Dedifferentiated amniotic fluid mesenchymal stem cell (primary cell): ENCODE measurements at regions not wholly inside any gene's neighbourhood (a gene's known extent, or its start where the extent isn't known, plus 50 kb on each side); places are given as distances from the start of the nearest gene placed in this dataset.

ENCODE experiments used
- DNase-seq: peaks from one replicate; pipeline ENCODE4 v3.0.0-alpha.2; 2016; ENCODE audit errors: extremely low spot score

GRCh38 chr6:18961566-18961965 is 574.4 kb downstream of the RNF144B start:
- no peak for DNase-seq

- DNase-seq: no peak
These were observed 575.3 kb downstream of the RNF144B start for GRCh38 chr6:18962361-18962905.

GRCh38 chr6:18963439-18963838 is 576.3 kb downstream of the RNF144B start:
- DNase-seq: no peak

- DNase-seq: no peak
These were observed 586.1 kb downstream of the RNF144B start for GRCh38 chr6:18973251-18973650.

DNA sequence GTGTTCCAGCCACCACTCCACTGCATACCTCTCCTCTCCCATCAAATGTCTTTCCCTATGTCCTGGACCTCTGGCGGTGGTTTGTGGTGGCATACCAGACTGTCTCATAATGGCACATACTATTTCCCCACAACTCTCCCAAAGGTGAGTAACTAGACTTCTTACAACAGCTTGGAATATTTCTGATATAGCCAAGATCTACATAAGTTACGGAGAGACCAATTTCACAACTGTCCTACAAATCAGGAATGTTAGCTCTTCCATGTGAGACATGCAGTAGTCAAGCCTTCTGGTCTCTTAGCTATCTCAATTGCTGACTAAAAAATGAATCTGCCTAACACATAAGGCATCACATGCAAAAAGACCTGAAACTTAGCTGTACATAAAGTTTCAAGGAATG is 588.9 kb downstream of the RNF144B start:
- no peak for DNase-seq

DNA sequence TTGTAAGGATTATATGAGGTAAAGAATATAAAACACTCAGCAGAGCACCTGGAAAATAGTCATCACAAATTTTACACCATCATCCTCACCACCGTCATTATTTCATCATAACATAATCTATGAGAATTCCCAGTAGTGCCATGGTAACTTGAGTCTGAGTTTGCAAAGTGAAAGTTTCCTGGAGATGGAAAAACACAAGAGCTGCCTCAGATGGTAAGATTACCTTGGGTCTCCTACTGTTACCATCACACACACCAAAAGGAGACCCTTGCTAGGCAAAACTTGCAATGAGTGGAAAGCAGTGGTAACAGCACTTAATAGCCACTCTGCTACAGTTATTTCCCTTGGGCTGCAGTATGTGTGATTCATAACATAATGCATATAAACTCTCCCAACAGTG is 589.8 kb downstream of the RNF144B start:
- DNase-seq: no peak

GRCh38 chr6:18978337-18979128 is 591.4 kb downstream of the RNF144B start:
- DNase-seq: peak; percentile 41

GRCh38 chr6:18985061-18985460 is 597.9 kb downstream of the RNF144B start:
- no peak for DNase-seq

GRCh38 chr6:18985996-18986395 is 598.8 kb downstream of the RNF144B start:
- DNase-seq: no peak

DNA sequence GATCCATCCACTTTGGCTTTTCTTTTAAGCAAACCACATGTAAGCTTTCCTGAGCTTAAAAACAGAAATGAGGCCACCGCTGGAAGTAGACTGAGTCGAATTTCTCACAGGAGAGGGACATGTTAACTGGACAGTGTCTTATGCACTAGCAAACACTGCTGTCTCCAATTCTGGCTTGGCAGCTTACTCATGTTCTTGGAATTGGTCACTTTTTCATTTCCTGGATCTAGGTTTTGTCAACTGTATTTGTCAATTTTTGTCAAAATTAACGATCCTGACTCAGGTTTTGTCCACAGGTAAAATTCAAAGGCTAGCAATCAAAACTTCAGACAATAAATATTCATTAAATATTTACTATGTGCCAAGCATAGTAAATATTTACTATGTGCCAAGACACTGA is 601.5 kb downstream of the RNF144B start:
- DNase-seq: no peak

DNA sequence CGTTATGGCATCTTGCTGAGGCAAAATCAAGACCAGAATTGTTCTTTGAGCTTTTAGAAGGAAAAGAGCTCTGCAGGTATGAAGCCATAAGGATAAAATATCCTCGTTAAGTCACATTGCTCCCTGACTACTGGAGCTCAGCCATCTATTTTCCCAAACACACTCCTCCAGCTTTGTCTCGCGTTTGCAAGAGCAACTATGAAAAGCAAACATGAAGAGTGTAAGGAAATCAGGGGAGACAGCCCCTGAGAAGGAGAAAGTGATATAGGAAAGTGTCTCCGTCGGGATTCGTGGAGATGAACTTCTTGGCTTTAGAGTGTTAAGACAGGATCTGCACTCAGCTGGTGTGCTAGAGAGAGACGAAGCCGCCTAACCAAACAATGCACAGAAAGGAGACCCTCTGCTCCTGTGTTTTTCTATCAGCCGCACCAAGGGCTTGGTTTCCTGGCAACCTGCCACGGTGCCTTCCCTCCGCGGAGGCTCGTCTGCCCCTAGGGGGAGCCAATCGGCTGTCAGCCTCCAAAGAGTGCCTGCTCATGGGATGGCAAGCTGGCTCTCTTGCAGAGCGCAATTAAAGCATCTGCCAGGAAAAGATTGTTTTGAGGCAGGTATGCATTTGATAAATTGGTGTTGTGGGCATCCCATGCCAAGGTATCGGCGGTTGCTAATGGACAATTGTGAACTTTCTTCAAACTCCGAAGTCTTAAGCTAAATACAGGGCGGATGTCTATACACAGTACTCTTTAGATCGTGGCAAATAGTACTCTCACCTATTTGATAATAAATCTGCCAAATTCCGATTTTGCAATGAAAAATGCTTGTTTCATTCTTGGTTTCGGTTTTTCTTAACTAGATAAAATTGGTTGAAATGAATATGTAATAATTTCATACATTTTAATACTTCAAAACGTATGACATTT is 603.2 kb downstream of the RNF144B start:
- DNase-seq: no peak

- peak; percentile 31 for DNase-seq
These were observed 610.3 kb downstream of the RNF144B start for GRCh38 chr6:18997375-18997826.

- no peak for DNase-seq
These were observed 615.9 kb downstream of the RNF144B start for GRCh38 chr6:19002976-19003560.

DNA sequence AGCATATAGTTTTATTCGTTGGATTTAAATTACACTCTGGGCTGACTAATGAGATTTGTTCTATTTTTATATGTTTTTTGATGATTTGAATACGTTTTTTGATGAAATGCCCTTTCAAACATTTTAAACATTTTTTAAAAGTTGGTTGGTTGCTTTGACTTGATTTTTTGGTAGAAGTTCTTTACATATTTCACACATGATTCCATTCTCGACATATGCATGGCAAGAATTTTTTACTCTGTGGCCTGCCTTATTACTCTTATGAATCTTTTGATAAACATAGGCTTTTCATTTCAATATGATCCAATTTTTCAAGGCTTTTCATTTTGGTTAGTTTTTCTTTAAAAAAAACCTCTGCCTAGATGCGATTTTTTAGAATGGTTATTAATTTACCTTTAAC is 617.0 kb downstream of the RNF144B start:
- DNase-seq: no peak

DNA sequence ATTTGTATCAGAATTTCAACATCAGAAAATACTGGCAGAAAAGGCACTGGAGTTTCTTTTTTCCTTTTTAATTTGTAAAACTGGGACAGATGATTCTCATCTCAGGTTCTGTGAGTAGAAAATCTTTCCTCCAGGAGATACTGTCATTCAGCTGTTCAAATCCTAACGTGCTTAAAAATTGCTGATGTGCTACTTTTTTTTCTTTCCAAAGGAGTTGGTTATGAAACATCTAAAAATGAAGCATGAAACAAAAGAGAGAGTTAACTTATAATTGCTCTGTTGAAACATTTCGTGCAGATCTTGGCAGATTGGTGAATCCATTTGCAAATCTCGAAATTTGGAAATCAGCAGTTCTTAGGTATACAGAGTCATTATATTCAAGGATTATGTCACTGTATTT is 622.6 kb downstream of the RNF144B start:
- DNase-seq: no peak

- DNase-seq: no peak
These were observed 626.0 kb downstream of the RNF144B start for GRCh38 chr6:19013026-19013705.

GRCh38 chr6:19024737-19025136 is 637.6 kb downstream of the RNF144B start:
- no peak for DNase-seq

- DNase-seq: no peak
These were observed 641.1 kb downstream of the RNF144B start for GRCh38 chr6:19028201-19028600.

DNA sequence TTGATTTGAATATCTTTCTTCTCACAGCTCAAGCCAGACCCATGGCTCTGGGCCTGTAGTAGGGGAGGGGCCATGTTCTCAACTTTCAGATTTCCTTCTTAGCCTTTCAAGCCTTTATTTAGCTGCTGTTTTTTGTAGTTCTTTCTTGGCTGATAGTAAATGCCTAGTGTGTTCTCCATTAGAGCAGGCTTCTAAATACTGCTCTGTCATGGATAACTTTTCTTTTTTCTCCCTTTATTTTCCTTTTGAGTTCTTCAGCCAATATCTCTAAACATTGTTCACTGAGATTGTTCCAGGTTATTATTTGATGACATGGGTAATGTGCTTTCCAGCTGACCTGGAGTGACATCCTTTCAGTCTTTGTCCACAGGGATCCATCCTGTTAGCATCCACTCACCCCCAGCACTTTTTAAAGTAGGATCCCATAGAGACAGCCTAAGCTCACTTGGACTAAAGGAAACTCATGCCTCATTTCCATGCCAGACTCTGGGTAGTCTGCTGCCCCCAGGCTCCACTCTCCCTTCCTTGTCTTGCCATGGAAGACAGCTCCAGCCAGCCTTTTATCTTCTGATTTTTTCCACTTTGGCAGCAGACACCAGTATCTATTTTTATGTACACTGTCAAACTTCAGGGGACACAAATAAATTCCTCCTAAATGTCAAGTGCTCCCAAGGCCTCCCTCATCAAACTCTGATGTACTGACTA is 645.6 kb downstream of the RNF144B start:
- DNase-seq: no peak

DNA sequence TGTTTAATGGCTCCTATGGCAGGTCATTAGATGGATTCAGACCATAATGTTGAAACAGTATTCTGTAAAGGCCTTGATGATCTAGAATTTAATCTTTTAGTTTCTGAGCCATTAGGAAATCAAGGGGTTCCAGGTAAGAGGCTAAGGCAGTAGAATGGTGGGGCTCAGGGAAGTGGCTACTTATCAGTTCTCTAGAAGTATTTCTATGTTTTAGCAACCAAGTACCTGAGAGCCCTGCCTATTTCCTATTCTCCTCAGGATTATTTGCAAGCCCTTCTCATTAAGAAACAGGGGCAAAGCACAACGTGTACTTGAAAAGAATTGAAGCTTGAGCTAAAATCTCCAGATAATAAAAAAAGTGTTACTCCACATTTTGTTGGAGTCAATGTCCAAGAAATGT is 646.5 kb downstream of the RNF144B start:
- DNase-seq: no peak

DNA sequence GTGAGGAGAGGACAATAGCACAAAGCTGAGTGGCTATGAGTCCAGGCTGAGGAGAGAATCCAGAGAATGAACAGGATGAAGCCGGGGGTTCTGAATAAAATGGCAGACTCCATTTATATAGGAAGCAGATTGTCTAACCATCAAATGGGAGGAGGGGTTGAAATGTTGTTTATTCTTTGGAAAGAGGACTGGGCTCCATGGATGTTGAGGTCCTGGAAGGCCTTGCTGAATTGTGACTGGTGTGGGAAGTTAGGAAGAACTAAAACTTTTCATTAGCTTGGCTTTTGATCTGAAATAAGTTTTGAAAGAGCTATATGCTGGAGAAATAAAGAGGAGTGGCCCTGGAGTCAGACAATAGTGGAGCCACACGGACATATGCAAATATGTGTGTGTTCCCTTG is 647.8 kb downstream of the RNF144B start:
- no peak for DNase-seq
